ENCODE measurements at regions not wholly inside any gene's neighbourhood (a gene's known extent, or its start where the extent isn't known, plus 50 kb on each side); places are given as distances from the start of the nearest gene placed in this dataset.

DNA sequence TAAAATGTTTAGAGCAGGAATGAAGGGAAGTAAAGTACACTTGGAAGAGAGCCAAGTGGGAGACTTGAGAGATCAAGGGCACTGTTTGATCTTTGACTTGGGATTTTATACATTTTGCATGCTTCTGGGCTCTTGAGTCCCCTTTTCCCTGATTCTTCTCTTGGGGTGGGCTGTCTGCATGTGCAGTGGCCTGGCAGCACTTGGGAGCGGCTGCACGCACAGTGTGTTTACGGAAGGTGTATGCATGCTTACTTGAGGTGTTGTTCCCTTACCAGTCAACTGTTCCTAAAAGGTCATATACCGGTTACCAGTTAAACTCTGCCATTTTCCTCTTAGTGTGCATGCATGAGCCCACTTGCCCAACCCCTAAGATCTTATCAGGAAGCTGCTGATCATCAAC, 377.7 kb downstream of the CYLC2 start:
- Histone ChIP-seq H3K4me3 (replicated peaks in 1 of 3; ENCODE audit: insufficient read depth in 1 of 3, low read depth in 1 of 3, low read length in 3 of 3) (no peak overlapping the region), H3K27ac (ENCODE audit: insufficient read depth, low read depth, low read length) (no peak overlapping the region), H3K9ac (replicated peaks; ENCODE audit: extremely low read depth, insufficient read depth, low read length) (no peak overlapping the region), H3K27me3 (ENCODE audit: control insufficient read depth in 2 of 2, insufficient read depth in 2 of 2, low read length in 2 of 2) (no peaks in the 10 kb centered on the region), H3K79me2 (ENCODE audit: control insufficient read depth, insufficient read depth, low read length) (no peaks in the 10 kb centered on the region), H2AFZ (ENCODE audit: low read depth, low read length) (no peak overlapping the region), H3K9me1 (replicated peaks; ENCODE audit: control insufficient read depth, extremely low read depth, insufficient read depth, low read length) (no peaks in the 10 kb centered on the region), H3K9me3 (replicated peaks; ENCODE audit: control insufficient read depth, insufficient read depth, low read length) (peaks cover 2% of the 10 kb centered on the region), H3K4me2 (ENCODE audit: insufficient read depth, low read length) (no peak overlapping the region), H3K36me3 (ENCODE audit: control insufficient read depth in 2 of 2, extremely low read depth in 1 of 2, insufficient read depth in 2 of 2, low read length in 2 of 2) (no peaks in the 10 kb centered on the region), H3K4me1 (ENCODE audit: control insufficient read depth, extremely low read depth, insufficient read depth, low read length) (no peaks in the 10 kb centered on the region), H4K20me1 (replicated peaks; ENCODE audit: control insufficient read depth, extremely low read depth, insufficient read depth, low read length) (no peaks in the 10 kb centered on the region)
- FAIRE-seq: no peak
- no TSS peak for BruUV-seq (replicated peaks)
- intact Hi-C loops (cut with micrococcal nuclease): no loop called here
- ChIA-PET POLR2A (no interaction called here), CTCF (no interaction called here)
- dilution Hi-C loops (cut with MboI; ENCODE audit: extremely low pct_ligation_motif_present, low sequenced_read_pairs): no loop called here
- DNase-seq (ENCODE audit: low read depth, low spot score): no peak
- no peak for TF ChIP-seq EZH2 (IDR thresholded peaks at IDR 0.05; ENCODE audit: borderline replicate concordance, low read depth, low read length, severe bottlenecking)
- no peak for TF ChIP-seq FOS (IDR thresholded peaks at IDR 0.05; ENCODE audit: borderline replicate concordance, insufficient read depth, low read length)
- TF ChIP-seq JUN (IDR thresholded peaks at IDR 0.05; ENCODE audit: borderline replicate concordance, insufficient read depth, insufficient read length, low read depth): no peak
- TF ChIP-seq POLR2AphosphoS5 (IDR thresholded peaks at IDR 0.05; ENCODE audit: insufficient read depth, low read depth, low read length): no peak
- TF ChIP-seq, protein P1, sequence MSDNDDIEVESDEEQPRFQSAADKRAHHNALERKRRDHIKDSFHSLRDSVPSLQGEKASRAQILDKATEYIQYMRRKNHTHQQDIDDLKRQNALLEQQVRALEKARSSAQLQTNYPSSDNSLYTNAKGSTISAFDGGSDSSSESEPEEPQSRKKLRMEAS (IDR thresholded peaks at IDR 0.05; ENCODE audit: insufficient read depth, insufficient read length): no peak
- TF ChIP-seq CTCF (IDR thresholded peaks at IDR 0.05; ENCODE audit: extremely low read depth in 1 of 2, insufficient read depth in 1 of 2, low read depth in 1 of 2, low read length in 2 of 2): no peak
- no peak for TF ChIP-seq POLR2A (IDR thresholded peaks at IDR 0.05; ENCODE audit: low read depth, low read length)
- TF ChIP-seq GATA2 (IDR thresholded peaks at IDR 0.05; ENCODE audit: insufficient read depth, insufficient read length, low read depth, low read length): no peak
- TF ChIP-seq MYC (IDR thresholded peaks at IDR 0.05; ENCODE audit: low read depth, low read length): no peak
